ENCODE measurements at regions not wholly inside any gene's neighbourhood (a gene's known extent, or its start where the extent isn't known, plus 50 kb on each side); places are given as distances from the start of the nearest gene placed in this dataset.

GRCh38 chr16:5763176-5763575, 665.6 kb upstream of the EEF2KMT start:
- in situ Hi-C loops (cut with HindIII; ENCODE audit: extremely low pct_ligation_motif_present, low pct_unique_long_range_greater_than_20kb) (no loop called here), intact Hi-C loops (cut with micrococcal nuclease; ENCODE audit: unreplicated experiment) (no loop called here)
- Histone ChIP-seq H3K4me3 (replicated peaks in 1 of 3; ENCODE audit: insufficient read depth in 1 of 3, low read depth in 2 of 3, low read length in 3 of 3) (no peak overlapping the region), H3K4me1 (ENCODE audit: insufficient read depth, low read length) (no peaks in the 10 kb centered on the region), H3K79me2 (ENCODE audit: insufficient read depth, low read length) (no peaks in the 10 kb centered on the region), H3K36me3 (replicated peaks in 1 of 2; ENCODE audit: control insufficient read depth in 1 of 2, insufficient read depth in 2 of 2, low read length in 2 of 2) (no peaks in the 10 kb centered on the region), H3K4me2 (ENCODE audit: low read depth, low read length) (no peak overlapping the region), H3K9me3 (ENCODE audit: low read length) (no peaks in the 10 kb centered on the region), H2AFZ (ENCODE audit: low read length) (no peak overlapping the region), H3K27ac (ENCODE audit: extremely low read length, insufficient read depth, low read length) (no peak overlapping the region), H3K27me3 (ENCODE audit: control insufficient read depth in 1 of 2, insufficient read depth in 2 of 2, low read length in 2 of 2) (no peaks in the 10 kb centered on the region), H3K9ac (ENCODE audit: insufficient read depth, low read depth, low read length) (no peak overlapping the region), H4K20me1 (ENCODE audit: insufficient read depth, low read length) (no peaks in the 10 kb centered on the region)
- WGBS (ENCODE audit: low lambda C conversion rate) = 16% methylated on average over 3 of the region's 11 CpGs
- BruUV-seq (replicated peaks) = no TSS peak
- DNase-seq (ENCODE audit: low spot score) (no peak), ATAC-seq (no peak), FAIRE-seq (no peak)
- ChIA-PET POLR2A (no interaction called here), CTCF (ENCODE audit: low intra/inter-chr PET ratio, low total read pairs) (no interaction called here)
- TF ChIP-seq SP140L (CRISPR knock-in tag; IDR thresholded peaks at IDR 0.05; ENCODE audit: borderline replicate concordance) = no peak
- TF ChIP-seq ZNF841 (CRISPR knock-in tag; IDR thresholded peaks at IDR 0.05; ENCODE audit: borderline replicate concordance) = no peak
- no peak for TF ChIP-seq IRF1 (CRISPR knock-in tag; IDR thresholded peaks at IDR 0.05; ENCODE audit: low read depth)
- TF ChIP-seq SIN3B (IDR thresholded peaks at IDR 0.05; ENCODE audit: low read length) = no peak
- no peak for TF ChIP-seq ZNF382 (CRISPR knock-in tag; IDR thresholded peaks at IDR 0.05; ENCODE audit: borderline replicate concordance)
- no peak for TF ChIP-seq ZNF558 (CRISPR knock-in tag; IDR thresholded peaks at IDR 0.05; ENCODE audit: borderline replicate concordance)
- no peak for TF ChIP-seq KDM3A (CRISPR knock-in tag; IDR thresholded peaks at IDR 0.05; ENCODE audit: low read depth)
- no peak for TF ChIP-seq IKZF5 (CRISPR knock-in tag; IDR thresholded peaks at IDR 0.05)
- no peak for TF ChIP-seq ZNF407 (CRISPR knock-in tag; IDR thresholded peaks at IDR 0.05; ENCODE audit: not compliant biosample characterization)
- TF ChIP-seq SAP130 (CRISPR knock-in tag; IDR thresholded peaks at IDR 0.05; ENCODE audit: low read depth) = no peak
- TF ChIP-seq MAF1 (CRISPR knock-in tag; IDR thresholded peaks at IDR 0.05; ENCODE audit: borderline replicate concordance) = no peak
- no peak for TF ChIP-seq ZNF564 (CRISPR knock-in tag; IDR thresholded peaks at IDR 0.05)
- no peak for TF ChIP-seq TBX2 (CRISPR knock-in tag; IDR thresholded peaks at IDR 0.05; ENCODE audit: borderline replicate concordance)
- no peak for TF ChIP-seq ZNF331 (CRISPR knock-in tag; IDR thresholded peaks at IDR 0.05)
- TF ChIP-seq ZNF775 (CRISPR knock-in tag; IDR thresholded peaks at IDR 0.05; ENCODE audit: borderline replicate concordance) = no peak

Measured in HepG2 (cell line).